ENCODE measurements at regions not wholly inside any gene's neighbourhood (a gene's known extent, or its start where the extent isn't known, plus 50 kb on each side); places are given as distances from the start of the nearest gene placed in this dataset.

DNA sequence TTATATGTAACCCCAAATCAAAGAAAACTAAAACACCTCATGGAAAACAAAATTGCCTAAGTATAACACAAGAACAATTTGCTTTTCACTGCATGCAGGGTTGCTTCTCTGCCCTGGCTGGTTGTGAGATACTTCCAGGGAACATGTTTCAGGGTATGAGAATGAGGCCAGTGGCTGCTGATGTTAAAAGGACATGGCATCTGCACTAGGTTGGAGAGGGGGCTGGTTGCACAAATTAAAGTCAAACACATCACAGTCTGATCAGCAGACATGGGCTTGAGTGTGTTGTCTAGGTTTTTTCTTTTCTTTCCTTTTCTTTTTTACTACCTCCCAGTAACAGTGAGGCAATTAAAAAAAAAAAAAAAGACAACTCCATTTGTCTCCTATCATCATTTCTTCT, 374.9 kb downstream of the MCTP2 start:
- no peak overlapping the region for H3K9ac ChIP-seq (ENCODE audit: low read length in 2 of 2)

GRCh38 chr15:94607176-94607654, 375.9 kb downstream of the MCTP2 start:
- no peaks in the 10 kb centered on the region for H3K27me3 ChIP-seq (ENCODE audit: control insufficient read depth in 1 of 2, insufficient read depth in 2 of 2, low read length in 2 of 2)
- H3K9ac ChIP-seq (ENCODE audit: low read length in 2 of 2) = no peak overlapping the region
- no peaks in the 10 kb centered on the region for H3K4me1 ChIP-seq (ENCODE audit: control insufficient read depth, insufficient read depth, low read length)
- no peak overlapping the region for H3K4me3 ChIP-seq (ENCODE audit: low read length in 2 of 2)
- no peaks in the 10 kb centered on the region for H3K9me3 ChIP-seq (ENCODE audit: control insufficient read depth in 2 of 2, low read length in 2 of 2)
- H3K36me3 ChIP-seq (ENCODE audit: control insufficient read depth in 2 of 2, insufficient read depth in 2 of 2, low read length in 2 of 2) = no peaks in the 10 kb centered on the region
- H3K27ac ChIP-seq (ENCODE audit: low read length) = no peak overlapping the region

More for the DNA sequence above, 374.9 kb downstream of the MCTP2 start:
- no peaks in the 10 kb centered on the region for H3K36me3 ChIP-seq (ENCODE audit: control insufficient read depth in 2 of 2, insufficient read depth in 2 of 2, low read length in 2 of 2)
- H3K4me3 ChIP-seq (ENCODE audit: low read length in 2 of 2) = no peak overlapping the region
- no peak overlapping the region for H3K27ac ChIP-seq (ENCODE audit: low read length)
- H3K9me3 ChIP-seq (ENCODE audit: control insufficient read depth in 2 of 2, low read length in 2 of 2) = no peaks in the 10 kb centered on the region
- H3K4me1 ChIP-seq (ENCODE audit: control insufficient read depth, insufficient read depth, low read length) = no peaks in the 10 kb centered on the region
- no peaks in the 10 kb centered on the region for H3K27me3 ChIP-seq (ENCODE audit: control insufficient read depth in 1 of 2, insufficient read depth in 2 of 2, low read length in 2 of 2)

GRCh38 chr15:94610069-94610468, 378.7 kb downstream of the MCTP2 start:
- H3K27me3 ChIP-seq (ENCODE audit: control insufficient read depth in 1 of 2, insufficient read depth in 2 of 2, low read length in 2 of 2) = no peaks in the 10 kb centered on the region
- H3K4me3 ChIP-seq (ENCODE audit: low read length in 2 of 2) = no peak overlapping the region
- H3K36me3 ChIP-seq (ENCODE audit: control insufficient read depth in 2 of 2, insufficient read depth in 2 of 2, low read length in 2 of 2) = no peaks in the 10 kb centered on the region
- H3K4me1 ChIP-seq (ENCODE audit: control insufficient read depth, insufficient read depth, low read length) = no peaks in the 10 kb centered on the region
- H3K27ac ChIP-seq (ENCODE audit: low read length) = no peak overlapping the region
- H3K9me3 ChIP-seq (ENCODE audit: control insufficient read depth in 2 of 2, low read length in 2 of 2) = no peaks in the 10 kb centered on the region
- no peak overlapping the region for H3K9ac ChIP-seq (ENCODE audit: low read length in 2 of 2)

GRCh38 chr15:94610485-94610884, 379.1 kb downstream of the MCTP2 start:
- H3K27ac ChIP-seq (ENCODE audit: low read length) = no peak overlapping the region
- no peak overlapping the region for H3K9ac ChIP-seq (ENCODE audit: low read length in 2 of 2)
- no peak overlapping the region for H3K4me3 ChIP-seq (ENCODE audit: low read length in 2 of 2)
- H3K9me3 ChIP-seq (ENCODE audit: control insufficient read depth in 2 of 2, low read length in 2 of 2) = no peaks in the 10 kb centered on the region
- no peaks in the 10 kb centered on the region for H3K27me3 ChIP-seq (ENCODE audit: control insufficient read depth in 1 of 2, insufficient read depth in 2 of 2, low read length in 2 of 2)
- no peaks in the 10 kb centered on the region for H3K4me1 ChIP-seq (ENCODE audit: control insufficient read depth, insufficient read depth, low read length)
- no peaks in the 10 kb centered on the region for H3K36me3 ChIP-seq (ENCODE audit: control insufficient read depth in 2 of 2, insufficient read depth in 2 of 2, low read length in 2 of 2)

DNA sequence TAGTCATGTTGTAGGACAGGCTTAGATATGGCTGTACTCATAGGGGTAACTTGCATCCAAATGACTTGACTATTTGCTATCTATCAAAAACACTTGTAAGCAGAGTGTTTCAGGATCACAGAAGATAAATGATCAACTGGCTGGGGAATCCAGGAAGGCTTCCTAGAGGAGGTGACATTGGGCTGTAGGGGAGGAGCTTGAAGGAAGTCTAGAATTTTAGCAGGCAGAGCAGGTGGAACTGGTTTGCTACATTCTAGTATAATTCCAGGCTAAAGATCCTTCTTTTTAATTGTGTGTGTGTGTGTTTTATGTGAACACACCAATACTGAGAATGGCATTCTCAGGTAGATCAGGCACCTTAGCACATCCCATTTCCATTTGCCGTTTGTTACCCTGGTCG, 380.3 kb downstream of the MCTP2 start:
- H3K9ac ChIP-seq (ENCODE audit: low read length in 2 of 2) = no peak overlapping the region
- H3K36me3 ChIP-seq (ENCODE audit: control insufficient read depth in 2 of 2, insufficient read depth in 2 of 2, low read length in 2 of 2) = no peaks in the 10 kb centered on the region

DNA sequence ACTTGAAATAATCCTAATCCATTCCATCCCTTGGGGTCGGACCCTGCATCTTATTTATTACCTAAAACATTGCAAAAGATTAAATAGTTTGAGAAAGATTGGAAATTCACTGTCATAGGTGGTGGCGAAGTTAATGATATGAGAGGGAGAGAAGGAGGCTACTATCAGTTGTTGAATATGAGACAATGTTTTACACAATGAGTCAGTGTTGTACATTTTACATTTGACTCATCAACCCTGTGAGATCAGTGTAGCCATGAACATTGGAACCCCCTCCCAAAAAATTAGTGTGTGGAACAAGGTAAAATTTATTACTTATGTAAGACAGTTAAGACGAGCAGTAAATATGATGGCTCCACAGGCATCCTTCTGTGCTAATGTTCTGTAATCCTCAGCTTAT, 384.3 kb downstream of the MCTP2 start:
- Histone ChIP-seq H3K4me3 (ENCODE audit: low read length in 2 of 2) (no peak overlapping the region), H3K27me3 (ENCODE audit: control insufficient read depth in 1 of 2, insufficient read depth in 2 of 2, low read length in 2 of 2) (no peaks in the 10 kb centered on the region), H3K9me3 (ENCODE audit: control insufficient read depth in 2 of 2, low read length in 2 of 2) (peaks cover 0 to 7% of the 10 kb centered on the region in 2 donors), H3K36me3 (ENCODE audit: control insufficient read depth in 2 of 2, insufficient read depth in 2 of 2, low read length in 2 of 2) (no peaks in the 10 kb centered on the region), H3K9ac (ENCODE audit: low read length in 2 of 2) (no peak overlapping the region), H3K27ac (ENCODE audit: low read length) (no peak overlapping the region), H3K4me1 (ENCODE audit: control insufficient read depth, insufficient read depth, low read length) (no peaks in the 10 kb centered on the region)

More for the DNA sequence above, 380.3 kb downstream of the MCTP2 start:
- H3K4me3 ChIP-seq (ENCODE audit: low read length in 2 of 2) = no peak overlapping the region
- H3K27me3 ChIP-seq (ENCODE audit: control insufficient read depth in 1 of 2, insufficient read depth in 2 of 2, low read length in 2 of 2) = no peaks in the 10 kb centered on the region
- peaks cover 0 to 7% of the 10 kb centered on the region in 2 donors for H3K9me3 ChIP-seq (ENCODE audit: control insufficient read depth in 2 of 2, low read length in 2 of 2)
- H3K4me1 ChIP-seq (ENCODE audit: control insufficient read depth, insufficient read depth, low read length) = no peaks in the 10 kb centered on the region
- H3K27ac ChIP-seq (ENCODE audit: low read length) = no peak overlapping the region

DNA sequence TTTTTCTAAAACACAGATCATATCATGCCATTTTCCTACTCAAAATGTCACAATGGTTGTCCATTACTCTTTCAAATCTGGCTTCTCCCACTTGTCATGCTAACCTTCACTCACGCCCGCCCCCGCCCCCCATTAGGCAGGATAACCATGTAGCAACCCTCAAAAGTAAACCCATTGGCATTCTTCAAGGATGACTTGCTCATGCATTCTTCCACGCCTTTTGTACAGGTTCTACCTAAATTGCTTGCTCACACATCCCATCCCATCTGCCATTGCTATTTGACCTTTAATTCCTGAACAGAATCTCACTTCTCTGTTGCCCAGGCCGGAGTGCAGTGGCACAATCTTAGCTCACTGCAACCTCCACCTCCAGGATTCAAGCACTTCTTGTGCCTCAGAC, 389.3 kb downstream of the MCTP2 start:
- Histone ChIP-seq H3K27me3 (ENCODE audit: control insufficient read depth in 1 of 2, insufficient read depth in 2 of 2, low read length in 2 of 2) (no peaks in the 10 kb centered on the region), H3K4me1 (ENCODE audit: control insufficient read depth, insufficient read depth, low read length) (no peaks in the 10 kb centered on the region), H3K9me3 (ENCODE audit: control insufficient read depth in 2 of 2, low read length in 2 of 2) (peaks cover 0 to 7% of the 10 kb centered on the region in 2 donors), H3K27ac (ENCODE audit: low read length) (no peak overlapping the region), H3K4me3 (ENCODE audit: low read length in 2 of 2) (no peak overlapping the region), H3K36me3 (ENCODE audit: control insufficient read depth in 2 of 2, insufficient read depth in 2 of 2, low read length in 2 of 2) (no peaks in the 10 kb centered on the region), H3K9ac (ENCODE audit: low read length in 2 of 2) (no peak overlapping the region)

DNA sequence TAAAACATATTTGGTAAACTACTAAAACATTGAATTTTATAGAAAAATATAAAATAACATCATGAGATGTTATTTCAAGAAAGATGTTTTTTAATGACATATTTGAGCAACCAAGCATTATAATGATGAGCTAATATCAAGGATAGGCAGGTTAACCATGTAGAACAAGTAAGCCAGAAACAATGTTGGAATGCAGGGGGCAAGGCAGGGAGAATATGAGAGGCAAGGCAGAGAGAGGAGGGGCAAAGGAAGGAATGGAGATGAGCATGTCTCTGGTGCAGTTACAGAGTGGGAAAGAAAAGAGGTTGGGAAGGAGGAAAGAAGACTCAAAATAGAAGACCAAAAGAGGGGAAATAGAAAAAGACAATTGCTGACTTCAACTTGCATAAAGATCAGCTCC, 390.4 kb downstream of the MCTP2 start:
- Histone ChIP-seq H3K27ac (ENCODE audit: low read length) (no peak overlapping the region), H3K4me3 (ENCODE audit: low read length in 2 of 2) (no peak overlapping the region), H3K36me3 (ENCODE audit: control insufficient read depth in 2 of 2, insufficient read depth in 2 of 2, low read length in 2 of 2) (no peaks in the 10 kb centered on the region), H3K9me3 (ENCODE audit: control insufficient read depth in 2 of 2, low read length in 2 of 2) (no peaks in the 10 kb centered on the region), H3K27me3 (ENCODE audit: control insufficient read depth in 1 of 2, insufficient read depth in 2 of 2, low read length in 2 of 2) (no peaks in the 10 kb centered on the region), H3K9ac (ENCODE audit: low read length in 2 of 2) (no peak overlapping the region), H3K4me1 (ENCODE audit: control insufficient read depth, insufficient read depth, low read length) (no peaks in the 10 kb centered on the region)

DNA sequence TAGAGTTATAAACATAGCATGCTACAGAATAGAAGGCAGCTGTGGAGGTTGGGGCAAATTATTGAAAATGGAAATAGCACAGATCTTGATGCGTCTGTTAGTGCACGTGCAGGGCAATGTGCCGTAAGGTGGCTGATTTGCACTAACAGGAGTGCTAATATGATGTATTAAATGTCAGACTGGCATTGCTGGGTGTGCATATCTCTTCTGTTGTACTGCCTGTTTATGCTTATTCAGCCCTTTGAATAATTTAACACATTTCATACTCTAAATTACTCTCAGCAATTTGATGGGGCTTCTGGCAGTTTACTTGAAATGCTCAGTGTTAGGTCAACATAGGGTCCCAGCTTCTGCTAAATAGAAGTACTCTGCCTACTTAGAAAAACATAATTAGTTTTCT, 395.6 kb downstream of the MCTP2 start:
- Histone ChIP-seq H3K27ac (ENCODE audit: low read length) (no peak overlapping the region), H3K36me3 (ENCODE audit: control insufficient read depth in 2 of 2, insufficient read depth in 2 of 2, low read length in 2 of 2) (no peaks in the 10 kb centered on the region), H3K9ac (ENCODE audit: low read length in 2 of 2) (no peak overlapping the region), H3K4me1 (ENCODE audit: control insufficient read depth, insufficient read depth, low read length) (no peaks in the 10 kb centered on the region), H3K9me3 (ENCODE audit: control insufficient read depth in 2 of 2, low read length in 2 of 2) (no peaks in the 10 kb centered on the region), H3K4me3 (ENCODE audit: low read length in 2 of 2) (no peak overlapping the region), H3K27me3 (ENCODE audit: control insufficient read depth in 1 of 2, insufficient read depth in 2 of 2, low read length in 2 of 2) (peaks cover 0 to 2% of the 10 kb centered on the region in 2 donors)

- H3K36me3 ChIP-seq (ENCODE audit: control insufficient read depth in 2 of 2, insufficient read depth in 2 of 2, low read length in 2 of 2) = no peaks in the 10 kb centered on the region
- H3K27ac ChIP-seq (ENCODE audit: low read length) = no peak overlapping the region
These were observed 400.2 kb downstream of the MCTP2 start for GRCh38 chr15:94631608-94632007.

GRCh38 chr15:94638183-94638582, 406.8 kb downstream of the MCTP2 start:
- H3K4me3 ChIP-seq (ENCODE audit: low read length in 2 of 2) = no peak overlapping the region
- H3K9ac ChIP-seq (ENCODE audit: low read length in 2 of 2) = no peak overlapping the region
- H3K36me3 ChIP-seq (ENCODE audit: control insufficient read depth in 2 of 2, insufficient read depth in 2 of 2, low read length in 2 of 2) = no peaks in the 10 kb centered on the region
- H3K9me3 ChIP-seq (ENCODE audit: control insufficient read depth in 2 of 2, low read length in 2 of 2) = no peaks in the 10 kb centered on the region
- no peaks in the 10 kb centered on the region for H3K4me1 ChIP-seq (ENCODE audit: control insufficient read depth, insufficient read depth, low read length)
- no peak overlapping the region for H3K27ac ChIP-seq (ENCODE audit: low read length)
- no peaks in the 10 kb centered on the region for H3K27me3 ChIP-seq (ENCODE audit: control insufficient read depth in 1 of 2, insufficient read depth in 2 of 2, low read length in 2 of 2)

More at GRCh38 chr15:94631608-94632007, 400.2 kb downstream of the MCTP2 start:
- H3K4me3 ChIP-seq (ENCODE audit: low read length in 2 of 2) = no peak overlapping the region
- no peak overlapping the region for H3K9ac ChIP-seq (ENCODE audit: low read length in 2 of 2)
- no peaks in the 10 kb centered on the region for H3K9me3 ChIP-seq (ENCODE audit: control insufficient read depth in 2 of 2, low read length in 2 of 2)
- H3K4me1 ChIP-seq (ENCODE audit: control insufficient read depth, insufficient read depth, low read length) = no peaks in the 10 kb centered on the region
- H3K27me3 ChIP-seq (ENCODE audit: control insufficient read depth in 1 of 2, insufficient read depth in 2 of 2, low read length in 2 of 2) = peaks cover 0 to 2% of the 10 kb centered on the region in 2 donors
